ENCODE measurements at regions not wholly inside any gene's neighbourhood (a gene's known extent, or its start where the extent isn't known, plus 50 kb on each side); places are given as distances from the start of the nearest gene placed in this dataset.

GRCh38 chr2:205902041-205902899, 183.7 kb downstream of the INO80D start:
- ChIA-PET POLR2A (no interaction called here), CTCF (no interaction called here)
- H3K27ac ChIP-seq (ENCODE audit: low read depth, low read length): no peak overlapping the region
- peaks cover 0 to 6% (median 0%) of the 10 kb centered on the region in 5 donors for H3K36me3 Mint-ChIP-seq
- H3K27me3 Mint-ChIP-seq: peaks cover 2 to 22% (median 16%) of the 10 kb centered on the region in 5 donors
- H3K36me3 ChIP-seq (ENCODE audit: control insufficient read depth in 2 of 3, insufficient read depth in 3 of 3, low read length in 3 of 3): no peaks in the 10 kb centered on the region
- no peak overlapping the region for H3K27ac Mint-ChIP-seq
- H3K9me3 ChIP-seq (ENCODE audit: control insufficient read depth in 2 of 3, low read length in 3 of 3): no peaks in the 10 kb centered on the region
- no peak overlapping the region for H3K4me3 ChIP-seq (ENCODE audit: low read length)
- DNase-seq: no peak
- peaks cover 0 to 16% (median 4%) of the 10 kb centered on the region in 11 donors for H3K9me3 Mint-ChIP-seq
- H3K4me1 Mint-ChIP-seq: no peaks in the 10 kb centered on the region
- intact Hi-C loops (cut with micrococcal nuclease): no loop called here
- H3K27me3 ChIP-seq (ENCODE audit: control insufficient read depth in 2 of 2, insufficient read depth in 2 of 2, low read length in 2 of 2): no peaks in the 10 kb centered on the region
- H3K4me3 Mint-ChIP-seq: no peak overlapping the region
- no peaks in the 10 kb centered on the region for H3K4me1 ChIP-seq (ENCODE audit: control insufficient read depth in 2 of 2, insufficient read depth in 2 of 2, low read length in 2 of 2)
- no peak for ATAC-seq

- Histone ChIP-seq H3K27me3 (ENCODE audit: control insufficient read depth in 2 of 2, insufficient read depth in 2 of 2, low read length in 2 of 2) (no peaks in the 10 kb centered on the region), H3K27ac (ENCODE audit: low read depth, low read length) (no peak overlapping the region), H3K4me1 (ENCODE audit: control insufficient read depth in 2 of 2, insufficient read depth in 2 of 2, low read length in 2 of 2) (no peaks in the 10 kb centered on the region), H3K9me3 (ENCODE audit: control insufficient read depth in 2 of 3, low read length in 3 of 3) (no peaks in the 10 kb centered on the region), H3K4me3 (ENCODE audit: low read length) (no peak overlapping the region), H3K36me3 (ENCODE audit: control insufficient read depth in 2 of 3, insufficient read depth in 3 of 3, low read length in 3 of 3) (no peaks in the 10 kb centered on the region)
- CTCF ChIA-PET: no interaction called here
- H3K27me3 Mint-ChIP-seq: peaks cover 5 to 22% (median 12%) of the 10 kb centered on the region in 5 donors
- H3K4me3 Mint-ChIP-seq: no peak overlapping the region
- POLR2A ChIA-PET: no interaction called here
- ATAC-seq: no peak
- H3K27ac Mint-ChIP-seq: no peak overlapping the region
- intact Hi-C loops (cut with micrococcal nuclease): no loop called here
- H3K36me3 Mint-ChIP-seq: peaks cover 0 to 6% (median 0%) of the 10 kb centered on the region in 5 donors
- no peaks in the 10 kb centered on the region for H3K4me1 Mint-ChIP-seq
- peaks cover 0 to 16% (median 4%) of the 10 kb centered on the region in 11 donors for H3K9me3 Mint-ChIP-seq
- DNase-seq: no peak
Measured at GRCh38 chr2:205901491-205901890, 184.5 kb downstream of the INO80D start.

GRCh38 chr2:205898744-205899143, 187.2 kb downstream of the INO80D start:
- POLR2A ChIA-PET: no interaction called here
- no peaks in the 10 kb centered on the region for H3K4me1 Mint-ChIP-seq
- H3K9me3 ChIP-seq (ENCODE audit: control insufficient read depth in 2 of 3, low read length in 3 of 3): no peaks in the 10 kb centered on the region
- H3K36me3 ChIP-seq (ENCODE audit: control insufficient read depth in 2 of 3, insufficient read depth in 3 of 3, low read length in 3 of 3): no peaks in the 10 kb centered on the region
- H3K4me1 ChIP-seq (ENCODE audit: control insufficient read depth in 2 of 2, insufficient read depth in 2 of 2, low read length in 2 of 2): no peaks in the 10 kb centered on the region
- H3K9me3 Mint-ChIP-seq: peaks cover 0 to 20% (median 4%) of the 10 kb centered on the region in 11 donors
- H3K27me3 Mint-ChIP-seq: peaks cover 4 to 17% (median 12%) of the 10 kb centered on the region in 5 donors
- H3K27ac ChIP-seq (ENCODE audit: low read depth, low read length): no peak overlapping the region
- H3K27me3 ChIP-seq (ENCODE audit: control insufficient read depth in 2 of 2, insufficient read depth in 2 of 2, low read length in 2 of 2): no peaks in the 10 kb centered on the region
- DNase-seq (no peak), ATAC-seq (no peak)
- no peak overlapping the region for H3K4me3 ChIP-seq (ENCODE audit: low read length)
- H3K36me3 Mint-ChIP-seq: peaks cover 0 to 6% (median 0%) of the 10 kb centered on the region in 5 donors
- CTCF ChIA-PET: no interaction called here
- intact Hi-C loops (cut with micrococcal nuclease): no loop called here
- no peak overlapping the region for H3K4me3 Mint-ChIP-seq
- H3K27ac Mint-ChIP-seq: no peak overlapping the region

- ATAC-seq (no peak), DNase-seq (no peak)
- no peak overlapping the region for H3K4me3 ChIP-seq (ENCODE audit: low read length)
- Mint-ChIP-seq H3K27ac (no peak overlapping the region), H3K4me1 (no peaks in the 10 kb centered on the region), H3K36me3 (peaks cover 0 to 6% (median 0%) of the 10 kb centered on the region in 5 donors), H3K4me3 (no peak overlapping the region), H3K27me3 (peaks cover 8 to 18% (median 12%) of the 10 kb centered on the region in 5 donors), H3K9me3 (peaks cover 0 to 18% (median 4%) of the 10 kb centered on the region in 11 donors)
- no peaks in the 10 kb centered on the region for H3K4me1 ChIP-seq (ENCODE audit: control insufficient read depth in 2 of 2, insufficient read depth in 2 of 2, low read length in 2 of 2)
- no peaks in the 10 kb centered on the region for H3K27me3 ChIP-seq (ENCODE audit: control insufficient read depth in 2 of 2, insufficient read depth in 2 of 2, low read length in 2 of 2)
- H3K27ac ChIP-seq (ENCODE audit: low read depth, low read length): no peak overlapping the region
- ChIA-PET POLR2A (no interaction called here), CTCF (no interaction called here)
- no peaks in the 10 kb centered on the region for H3K36me3 ChIP-seq (ENCODE audit: control insufficient read depth in 2 of 3, insufficient read depth in 3 of 3, low read length in 3 of 3)
- intact Hi-C loops (cut with micrococcal nuclease): no loop called here
- H3K9me3 ChIP-seq (ENCODE audit: control insufficient read depth in 2 of 3, low read length in 3 of 3): no peaks in the 10 kb centered on the region
Measured at GRCh38 chr2:205895981-205896655, 189.9 kb downstream of the INO80D start.

- Histone ChIP-seq H3K4me1 (ENCODE audit: control insufficient read depth in 2 of 2, insufficient read depth in 2 of 2, low read length in 2 of 2) (no peaks in the 10 kb centered on the region), H3K27ac (ENCODE audit: low read depth, low read length) (no peak overlapping the region), H3K27me3 (ENCODE audit: control insufficient read depth in 2 of 2, insufficient read depth in 2 of 2, low read length in 2 of 2) (no peaks in the 10 kb centered on the region), H3K9me3 (ENCODE audit: control insufficient read depth in 2 of 3, low read length in 3 of 3) (no peaks in the 10 kb centered on the region), H3K4me3 (ENCODE audit: low read length) (no peak overlapping the region), H3K36me3 (ENCODE audit: control insufficient read depth in 2 of 3, insufficient read depth in 3 of 3, low read length in 3 of 3) (no peaks in the 10 kb centered on the region)
- intact Hi-C loops (cut with micrococcal nuclease): no loop called here
- ATAC-seq: no peak
- ChIA-PET CTCF (no interaction called here), POLR2A (no interaction called here)
- no peaks in the 10 kb centered on the region for H3K36me3 Mint-ChIP-seq
- H3K9me3 Mint-ChIP-seq: peaks cover 0 to 8% (median 0%) of the 10 kb centered on the region in 11 donors
- peaks cover 0 to 17% (median 9%) of the 10 kb centered on the region in 5 donors for H3K27me3 Mint-ChIP-seq
- DNase-seq: no peak
- H3K4me3 Mint-ChIP-seq: no peak overlapping the region
- H3K4me1 Mint-ChIP-seq: no peaks in the 10 kb centered on the region
- no peak overlapping the region for H3K27ac Mint-ChIP-seq
Measured at GRCh38 chr2:205892665-205893259, 193.2 kb downstream of the INO80D start.

GRCh38 chr2:205892251-205892655, 193.7 kb downstream of the INO80D start:
- H3K27me3 Mint-ChIP-seq: peaks cover 0 to 20% (median 9%) of the 10 kb centered on the region in 5 donors
- H3K27me3 ChIP-seq (ENCODE audit: control insufficient read depth in 2 of 2, insufficient read depth in 2 of 2, low read length in 2 of 2): no peaks in the 10 kb centered on the region
- no peak overlapping the region for H3K27ac ChIP-seq (ENCODE audit: low read depth, low read length)
- no peaks in the 10 kb centered on the region for H3K4me1 ChIP-seq (ENCODE audit: control insufficient read depth in 2 of 2, insufficient read depth in 2 of 2, low read length in 2 of 2)
- no peaks in the 10 kb centered on the region for H3K4me1 Mint-ChIP-seq
- H3K4me3 Mint-ChIP-seq: no peak overlapping the region
- ATAC-seq (no peak), DNase-seq (no peak)
- H3K36me3 Mint-ChIP-seq: no peaks in the 10 kb centered on the region
- ChIA-PET CTCF (no interaction called here), POLR2A (no interaction called here)
- H3K4me3 ChIP-seq (ENCODE audit: low read length): no peak overlapping the region
- H3K9me3 Mint-ChIP-seq: peaks cover 0 to 8% (median 0%) of the 10 kb centered on the region in 11 donors
- no peaks in the 10 kb centered on the region for H3K9me3 ChIP-seq (ENCODE audit: control insufficient read depth in 2 of 3, low read length in 3 of 3)
- H3K36me3 ChIP-seq (ENCODE audit: control insufficient read depth in 2 of 3, insufficient read depth in 3 of 3, low read length in 3 of 3): no peaks in the 10 kb centered on the region
- H3K27ac Mint-ChIP-seq: no peak overlapping the region
- intact Hi-C loops (cut with micrococcal nuclease): no loop called here
